Lower leg skin (tissue), 4 donors: ENCODE measurements at regions not wholly inside any gene's neighbourhood (a gene's known extent, or its start where the extent isn't known, plus 50 kb on each side); places are given as distances from the start of the nearest gene placed in this dataset.

Experiments
- DNase-seq, 2 donors: peaks; one replicate each; pipeline ENCODE4 v3.0.0-alpha.2; 2019; ENCODE audit warnings: low spot score in 2 of 2
- H3K4me3 ChIP-seq: fragments of 200-600 bp; sonication (generic); 2 replicates; pipeline ENCODE4 v1.5.1; 2017; ENCODE audit warnings: mild to moderate bottlenecking, low read depth; ENCODE audit not compliant: poor library complexity, severe bottlenecking
- CTCF ChIP-seq, 3 donors: fragments of 450-650 bp; IDR thresholded peaks; one replicate each; pipeline ENCODE4 v1.5.1; 2016; ENCODE audit warnings: antibody characterized with exemption in 3 of 3, mild to moderate bottlenecking in 3 of 3, moderate library complexity in 2 of 3
- POLR2A ChIP-seq, 2 donors: fragments of 450-650 bp; IDR thresholded peaks; one replicate each; pipeline ENCODE4 v1.6.1; 2016 to 2017; ENCODE audit warnings: antibody characterized with exemption in 2 of 2, mild to moderate bottlenecking in 1 of 2, moderate library complexity in 1 of 2
- WGBS, 2 donors: methylation state at CpG; one replicate each; pipeline ENCODE4 v1.1.5; 2018; 5-methylcytosine and 5-hydroxymethylcytosine counted together
- intact Hi-C: fragments of 100-400 bp; cut with DNase I; formaldehyde crosslinking; loops from one replicate; pipeline ENCODE4 v1.15.0; 2023; ENCODE audit warnings: low total_unique reads

- 66 to 84% methylated on average over 2 of the region's 2 CpGs for WGBS, 2 donors
- DNase-seq = no peak
- H3K4me3 ChIP-seq = no peak overlapping the region
- intact Hi-C loops = no loop called here
- TF ChIP-seq CTCF (IDR thresholded peaks at IDR 0.05) (no peak), POLR2A (IDR thresholded peaks at IDR 0.05) (no peak)
Observed at GRCh38 chr10:118203461-118203860, 138.7 kb downstream of the FAM204A start.

GRCh38 chr10:118195729-118196128 is 146.4 kb downstream of the FAM204A start:
- H3K4me3 ChIP-seq = no peak overlapping the region
- intact Hi-C loops = no loop called here
- TF ChIP-seq POLR2A (IDR thresholded peaks at IDR 0.05) (no peak), CTCF (IDR thresholded peaks at IDR 0.05) (no peak)
- WGBS, 2 donors = 68 to 74% methylated on average over 2 of the region's 2 CpGs
- DNase-seq = no peak

GRCh38 chr10:118193642-118194041 is 146.9 kb upstream of the RAB11FIP2 start:
- no peak overlapping the region for H3K4me3 ChIP-seq
- no peak for TF ChIP-seq CTCF (IDR thresholded peaks at IDR 0.05)
- WGBS, 2 donors = 68 to 71% methylated on average over 4 of the region's 4 CpGs
- no peak for DNase-seq
- intact Hi-C loops = no loop called here

DNA sequence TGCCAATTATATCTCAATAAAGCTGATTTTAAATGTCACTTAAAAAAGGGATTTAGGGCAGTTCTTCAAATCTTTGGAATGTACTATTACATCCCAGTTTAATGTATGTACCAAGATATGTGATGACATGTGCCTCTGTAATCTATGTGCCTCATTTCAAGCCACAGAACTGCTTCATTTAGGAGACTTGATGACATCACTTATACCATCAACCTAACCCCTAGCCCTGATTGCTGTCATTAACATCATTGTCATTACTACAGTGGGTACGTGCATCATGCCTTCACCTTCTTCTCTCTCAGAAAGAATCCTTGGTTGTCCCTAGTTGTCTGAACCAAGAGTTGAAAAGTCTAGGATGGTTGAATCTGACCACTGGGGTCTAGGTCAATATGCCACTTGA is 134.3 kb upstream of the RAB11FIP2 start:
- TF ChIP-seq POLR2A (IDR thresholded peaks at IDR 0.05) = no peak
- no peak for TF ChIP-seq CTCF (IDR thresholded peaks at IDR 0.05)
- no peak overlapping the region for H3K4me3 ChIP-seq
- intact Hi-C loops = no loop called here
- DNase-seq = no peak
- 93 to 100% methylated on average over 1 of the region's 1 CpG for WGBS, 2 donors

DNA sequence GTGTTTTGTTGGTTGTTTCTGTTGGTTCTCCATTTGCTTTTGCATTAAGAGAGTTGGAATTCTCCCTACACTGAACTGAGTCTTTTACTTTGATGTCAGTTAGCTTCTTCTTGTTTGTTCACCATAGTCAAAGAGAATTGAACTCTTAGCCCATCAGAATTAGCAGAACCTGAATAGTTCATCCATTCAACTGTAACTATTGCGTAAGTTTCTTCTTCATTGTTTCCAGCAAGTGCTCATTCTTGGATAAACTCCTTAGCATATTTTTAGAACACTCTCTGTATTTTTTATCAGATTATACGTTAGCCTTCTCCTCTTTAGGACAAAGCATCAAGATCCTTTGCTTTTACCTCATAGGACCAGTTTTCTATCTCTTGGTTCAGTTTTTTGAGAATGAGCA is 128.4 kb upstream of the RAB11FIP2 start:
- H3K4me3 ChIP-seq = no peak overlapping the region
- intact Hi-C loops = no loop called here
- no peak for DNase-seq
- TF ChIP-seq CTCF (IDR thresholded peaks at IDR 0.05) (no peak), POLR2A (IDR thresholded peaks at IDR 0.05) (no peak)
- WGBS, 2 donors = 89 to 93% methylated on average over 2 of the region's 2 CpGs

DNA sequence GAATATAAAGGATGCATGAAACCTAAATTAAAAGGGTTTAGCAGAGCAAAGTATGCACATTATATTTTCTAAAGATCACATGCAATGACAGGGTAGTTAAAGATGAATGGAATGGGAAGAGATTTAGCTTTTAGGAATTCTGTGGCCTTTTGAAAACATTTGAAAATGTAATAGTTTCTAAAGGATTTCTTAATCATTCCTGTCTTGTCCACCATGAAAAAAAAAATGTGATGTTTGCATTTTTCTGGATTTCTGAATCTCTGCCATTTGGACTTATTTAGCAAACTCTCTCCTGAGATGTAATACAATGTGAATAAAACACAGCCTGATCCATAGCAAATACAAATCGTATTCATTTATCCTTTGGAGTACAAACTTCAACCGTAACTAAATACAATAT is 126.6 kb upstream of the RAB11FIP2 start:
- DNase-seq = no peak
- no peak for TF ChIP-seq CTCF (IDR thresholded peaks at IDR 0.05)
- no peak for TF ChIP-seq POLR2A (IDR thresholded peaks at IDR 0.05)
- WGBS, 2 donors = 79 to 85% methylated on average over 2 of the region's 2 CpGs

More for the DNA sequence above, 126.6 kb upstream of the RAB11FIP2 start:
- intact Hi-C loops = no loop called here
- H3K4me3 ChIP-seq = no peak overlapping the region
